Cardiac fibroblast (primary cell): ENCODE measurements at regions not wholly inside any gene's neighbourhood (a gene's known extent, or its start where the extent isn't known, plus 50 kb on each side); places are given as distances from the start of the nearest gene placed in this dataset.

Experiments used
- DNase-seq, 2 donors: peaks; one replicate each; pipeline versions ENCODE4 v3.0.0 to v3.0.0-alpha.2; 2010; ENCODE audit warnings: low read depth in 2 of 2
- H3K4me3 ChIP-seq, 2 donors: replicated peaks in 1 of 2; 1 replicate in 1 of 2; 2 replicates in 1 of 2; pipeline ENCODE4 v1.5.1; 2011; ENCODE audit warnings: low read depth in 2 of 2, low read length in 2 of 2, mild to moderate bottlenecking in 2 of 2, moderate library complexity in 1 of 2
- CTCF ChIP-seq: IDR thresholded peaks from one replicate; pipeline ENCODE4 v1.5.1; 2011; ENCODE audit warnings: low read depth, mild to moderate bottlenecking, low read length, inconsistent platforms

- H3K4me3 ChIP-seq = no peak overlapping the region
- TF ChIP-seq CTCF = no peak
- no peak for DNase-seq
Measured at GRCh38 chr2:139218181-139218580, 438.0 kb upstream of the NXPH2 start.

GRCh38 chr2:139217641-139218040 lies 437.5 kb upstream of the NXPH2 start:
- no peak overlapping the region for H3K4me3 ChIP-seq
- TF ChIP-seq CTCF = no peak
- no peak for DNase-seq

- H3K4me3 ChIP-seq = no peak overlapping the region
- TF ChIP-seq CTCF = no peak
- no peak for DNase-seq
Measured at GRCh38 chr2:139216435-139216834, 436.2 kb upstream of the NXPH2 start.

GRCh38 chr2:139214801-139215200 lies 434.6 kb upstream of the NXPH2 start:
- no peak overlapping the region for H3K4me3 ChIP-seq
- TF ChIP-seq CTCF = no peak
- DNase-seq = no peak

- H3K4me3 ChIP-seq = no peak overlapping the region
- no peak for TF ChIP-seq CTCF
- no peak for DNase-seq
Measured at GRCh38 chr2:139209586-139209985, 429.4 kb upstream of the NXPH2 start.

GRCh38 chr2:139201516-139201915 lies 421.3 kb upstream of the NXPH2 start:
- DNase-seq = no peak
- no peak for TF ChIP-seq CTCF
- no peak overlapping the region for H3K4me3 ChIP-seq

GRCh38 chr2:139196754-139197153 lies 416.6 kb upstream of the NXPH2 start:
- no peak for TF ChIP-seq CTCF
- DNase-seq = no peak
- no peak overlapping the region for H3K4me3 ChIP-seq
